Hypothalamus (tissue), 51 donors: ENCODE measurements at regions not wholly inside any gene's neighbourhood (a gene's known extent, or its start where the extent isn't known, plus 50 kb on each side); places are given as distances from the start of the nearest gene placed in this dataset.

Experiments
- DNase-seq, 51 donors: peaks; one replicate each; lab custom pipeline; 2025; lab: John Stamatoyannopoulos, UW

GRCh38 chr1:221940631-221941030, 198.7 kb upstream of the DUSP10 start:
- no peak for DNase-seq

GRCh38 chr1:221939607-221940006, 197.7 kb upstream of the DUSP10 start:
- DNase-seq, result no peak

GRCh38 chr1:221937155-221937953, 195.5 kb upstream of the DUSP10 start:
- DNase-seq, result no peak

- DNase-seq, result no peak
Observed at GRCh38 chr1:221933814-221934213, 191.9 kb upstream of the DUSP10 start.

GRCh38 chr1:221926441-221926840, 184.6 kb upstream of the DUSP10 start:
- no peak for DNase-seq

- no peak for DNase-seq
Observed at GRCh38 chr1:221925947-221926346, 184.1 kb upstream of the DUSP10 start.

GRCh38 chr1:221923929-221924598, 182.2 kb upstream of the DUSP10 start:
- DNase-seq, result no peak

GRCh38 chr1:221921936-221922335, 180.0 kb upstream of the DUSP10 start:
- DNase-seq, result no peak

- DNase-seq, result no peak
Observed at GRCh38 chr1:221919743-221920142, 177.9 kb upstream of the DUSP10 start.

- DNase-seq, result no peak
Observed at GRCh38 chr1:221919341-221919740, 177.5 kb upstream of the DUSP10 start.

- no peak for DNase-seq
Observed at GRCh38 chr1:221916176-221916575, 174.3 kb upstream of the DUSP10 start.

- DNase-seq, result no peak
Observed at GRCh38 chr1:221915764-221916163, 173.9 kb upstream of the DUSP10 start.

GRCh38 chr1:221913351-221913892, 171.5 kb upstream of the DUSP10 start:
- DNase-seq, result no peak

- DNase-seq, result no peak
Observed at GRCh38 chr1:221912230-221912629, 170.3 kb upstream of the DUSP10 start.

- no peak for DNase-seq
Observed at GRCh38 chr1:221911714-221912113, 169.8 kb upstream of the DUSP10 start.

- DNase-seq, result no peak
Observed at GRCh38 chr1:221910222-221910621, 168.3 kb upstream of the DUSP10 start.

GRCh38 chr1:221908573-221908972, 166.7 kb upstream of the DUSP10 start:
- no peak for DNase-seq

GRCh38 chr1:221907166-221907932, 165.5 kb upstream of the DUSP10 start:
- no peak for DNase-seq

- no peak for DNase-seq
Observed at GRCh38 chr1:221905802-221906201, 163.9 kb upstream of the DUSP10 start.

- no peak for DNase-seq
Observed at GRCh38 chr1:221904319-221904718, 162.4 kb upstream of the DUSP10 start.

- DNase-seq, result no peak
Observed at GRCh38 chr1:221903594-221903993, 161.7 kb upstream of the DUSP10 start.
